Glutamatergic neuron (in vitro differentiated cells): ENCODE measurements at regions not wholly inside any gene's neighbourhood (a gene's known extent, or its start where the extent isn't known, plus 50 kb on each side); places are given as distances from the start of the nearest gene placed in this dataset.

Source experiments
- DNase-seq: peaks from one replicate; pipeline ENCODE4 v3.0.0; 2022
- H3K27ac Mint-ChIP-seq: one replicate; pipeline ENCODE4 v1.8.0; 2020; ENCODE audit warnings: mild to moderate bottlenecking, mixed read lengths, inconsistent platforms; ENCODE audit not compliant: unreplicated experiment
- H3K27me3 Mint-ChIP-seq: one replicate; pipeline ENCODE4 v1.8.0; 2020; ENCODE audit warnings: mild to moderate bottlenecking, moderate library complexity, mixed read lengths, inconsistent platforms; ENCODE audit not compliant: unreplicated experiment
- H3K36me3 Mint-ChIP-seq: one replicate; pipeline ENCODE4 v1.8.0; 2020; ENCODE audit warnings: mild to moderate bottlenecking, mixed read lengths, inconsistent platforms; ENCODE audit not compliant: unreplicated experiment
- H3K4me1 Mint-ChIP-seq: one replicate; pipeline ENCODE4 v1.8.0; 2020; ENCODE audit warnings: mild to moderate bottlenecking, low read depth, mixed read lengths, inconsistent platforms; ENCODE audit not compliant: unreplicated experiment
- H3K4me3 Mint-ChIP-seq: one replicate; pipeline ENCODE4 v1.8.0; 2020; ENCODE audit warnings: mild to moderate bottlenecking, mixed read lengths, inconsistent platforms; ENCODE audit not compliant: unreplicated experiment
- H3K9me3 Mint-ChIP-seq: one replicate; pipeline ENCODE4 v1.8.0; 2020; ENCODE audit warnings: mild to moderate bottlenecking, moderate library complexity, mixed read lengths, inconsistent platforms; ENCODE audit not compliant: unreplicated experiment
- CTCF ChIP-seq: fragments of 200-600 bp; sonication (generic); IDR thresholded peaks from one replicate; pipeline ENCODE4 v1.5.0; 2021; ENCODE audit not compliant: partially characterized antibody, unreplicated experiment

DNA sequence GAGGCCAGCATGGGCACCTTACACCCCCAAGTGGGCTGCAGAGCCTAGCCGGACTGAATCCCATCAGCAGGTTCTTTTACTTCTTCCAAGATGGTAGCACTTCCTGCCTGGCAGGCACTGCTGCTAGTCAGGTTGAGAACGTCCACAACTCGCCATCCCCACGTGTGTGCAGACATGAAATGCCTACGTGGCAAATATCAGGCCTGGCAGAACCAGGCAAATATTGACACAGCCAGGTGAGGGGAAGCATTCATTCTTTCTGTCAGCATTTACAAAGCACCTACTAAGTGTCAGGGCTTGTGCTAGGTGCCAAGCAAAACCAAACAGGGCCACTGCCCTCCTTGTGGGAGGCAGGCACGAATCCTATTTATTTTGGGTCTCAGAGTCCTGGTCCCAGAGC lies 52.3 kb upstream of the SIM2 start:
- no peak for DNase-seq
- Mint-ChIP-seq H3K4me3 (no peak overlapping the region), H3K36me3 (no peaks in the 10 kb centered on the region), H3K27me3 (peaks cover 6% of the 10 kb centered on the region), H3K9me3 (peaks cover 7% of the 10 kb centered on the region), H3K4me1 (peaks cover 4% of the 10 kb centered on the region), H3K27ac (no peak overlapping the region)
- no peak for TF ChIP-seq CTCF

DNA sequence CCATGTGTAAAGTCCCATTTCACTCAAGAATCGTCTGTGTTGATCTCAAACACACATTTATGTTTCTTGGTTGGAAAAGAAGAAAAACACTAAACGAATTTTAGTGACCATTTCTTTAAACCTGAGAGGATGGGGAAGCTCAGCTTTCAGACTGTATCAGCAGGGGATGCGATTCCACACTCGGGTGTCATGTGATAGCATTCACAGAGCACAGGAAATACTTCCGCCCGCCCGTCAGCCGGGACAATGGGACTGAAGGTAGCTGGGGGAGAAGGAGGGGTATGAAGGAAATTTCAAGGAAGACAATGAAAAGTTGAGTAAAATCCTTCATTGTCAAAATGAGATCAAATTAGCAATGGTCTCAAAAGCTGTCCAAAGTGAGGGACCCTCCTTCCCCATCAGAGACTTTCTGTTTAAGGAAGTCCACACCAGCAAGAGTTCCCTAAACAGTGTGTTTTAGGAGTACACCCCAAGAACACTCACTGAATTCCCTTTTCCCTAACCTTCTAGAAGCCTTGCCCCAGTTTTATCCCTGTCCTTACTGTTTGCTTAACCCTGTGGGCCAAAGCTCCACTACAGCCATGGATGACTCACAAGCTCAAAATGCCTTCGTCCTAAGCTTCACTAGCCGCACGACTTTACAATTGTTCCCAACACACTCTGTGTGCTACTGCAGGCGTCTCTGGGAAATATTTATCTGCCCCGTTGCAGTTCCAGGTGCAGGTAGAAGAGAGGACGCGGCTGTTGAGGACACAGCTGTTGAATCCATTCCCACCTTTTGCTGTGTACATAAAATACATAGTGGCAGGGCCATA lies 51.4 kb upstream of the SIM2 start:
- TF ChIP-seq CTCF = no peak
- H3K9me3 Mint-ChIP-seq = peaks cover 6% of the 10 kb centered on the region
- DNase-seq = no peak
- peaks cover 6% of the 10 kb centered on the region for H3K27me3 Mint-ChIP-seq
- H3K36me3 Mint-ChIP-seq = no peaks in the 10 kb centered on the region
- H3K4me3 Mint-ChIP-seq = no peak overlapping the region
- peaks cover 3% of the 10 kb centered on the region for H3K4me1 Mint-ChIP-seq
- no peak overlapping the region for H3K27ac Mint-ChIP-seq
